ENCODE measurements at regions not wholly inside any gene's neighbourhood (a gene's known extent, or its start where the extent isn't known, plus 50 kb on each side); places are given as distances from the start of the nearest gene placed in this dataset.

GRCh38 chr7:50166997-50167965 lies 74.2 kb upstream of the ZPBP start:
- H3K27ac ChIP-seq, result no peak overlapping the region
- TF ChIP-seq, protein P1, sequence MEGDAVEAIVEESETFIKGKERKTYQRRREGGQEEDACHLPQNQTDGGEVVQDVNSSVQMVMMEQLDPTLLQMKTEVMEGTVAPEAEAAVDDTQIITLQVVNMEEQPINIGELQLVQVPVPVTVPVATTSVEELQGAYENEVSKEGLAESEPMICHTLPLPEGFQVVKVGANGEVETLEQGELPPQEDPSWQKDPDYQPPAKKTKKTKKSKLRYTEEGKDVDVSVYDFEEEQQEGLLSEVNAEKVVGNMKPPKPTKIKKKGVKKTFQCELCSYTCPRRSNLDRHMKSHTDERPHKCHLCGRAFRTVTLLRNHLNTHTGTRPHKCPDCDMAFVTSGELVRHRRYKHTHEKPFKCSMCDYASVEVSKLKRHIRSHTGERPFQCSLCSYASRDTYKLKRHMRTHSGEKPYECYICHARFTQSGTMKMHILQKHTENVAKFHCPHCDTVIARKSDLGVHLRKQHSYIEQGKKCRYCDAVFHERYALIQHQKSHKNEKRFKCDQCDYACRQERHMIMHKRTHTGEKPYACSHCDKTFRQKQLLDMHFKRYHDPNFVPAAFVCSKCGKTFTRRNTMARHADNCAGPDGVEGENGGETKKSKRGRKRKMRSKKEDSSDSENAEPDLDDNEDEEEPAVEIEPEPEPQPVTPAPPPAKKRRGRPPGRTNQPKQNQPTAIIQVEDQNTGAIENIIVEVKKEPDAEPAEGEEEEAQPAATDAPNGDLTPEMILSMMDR (conservative IDR thresholded peaks at IDR 0.05), result no peak
- TF ChIP-seq ZFX (IDR thresholded peaks at IDR 0.05), result no peak

- no peak overlapping the region for H3K27ac ChIP-seq
Measured at GRCh38 chr7:50164559-50165170, 71.6 kb upstream of the ZPBP start.

DNA sequence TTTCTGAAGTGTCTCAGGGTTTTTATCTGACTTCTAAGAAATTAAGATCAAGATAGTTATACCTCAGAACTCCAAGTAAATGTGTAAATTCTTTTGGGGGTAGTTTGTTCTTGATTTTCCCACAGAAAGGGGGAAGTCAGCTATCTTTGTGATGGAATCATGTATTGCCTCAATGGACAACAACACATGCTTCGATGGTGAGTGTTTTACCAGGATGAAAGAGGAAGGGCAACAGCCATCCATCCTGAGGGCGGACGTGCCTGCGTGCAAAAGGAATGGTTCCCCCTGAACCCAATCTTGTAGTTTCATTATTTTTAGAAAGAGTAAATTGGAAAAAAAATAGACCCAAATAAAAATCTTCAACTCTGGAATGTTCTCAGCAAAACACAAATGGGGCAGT lies 67.2 kb upstream of the ZPBP start:
- TF ChIP-seq ZFX (IDR thresholded peaks at IDR 0.05), result no peak
- TF ChIP-seq, protein P1 (conservative IDR thresholded peaks at IDR 0.05), result no peak
- no peak overlapping the region for H3K27ac ChIP-seq

More at GRCh38 chr7:50164559-50165170, 71.6 kb upstream of the ZPBP start:
- TF ChIP-seq, protein P1 (conservative IDR thresholded peaks at IDR 0.05), result no peak
- no peak for TF ChIP-seq ZFX (IDR thresholded peaks at IDR 0.05)

- H3K27ac ChIP-seq, result no peak overlapping the region
- no peak for TF ChIP-seq ZFX (IDR thresholded peaks at IDR 0.05)
- TF ChIP-seq, protein P1 (conservative IDR thresholded peaks at IDR 0.05), result no peak
Measured at GRCh38 chr7:50159154-50159553, 66.1 kb upstream of the ZPBP start.

DNA sequence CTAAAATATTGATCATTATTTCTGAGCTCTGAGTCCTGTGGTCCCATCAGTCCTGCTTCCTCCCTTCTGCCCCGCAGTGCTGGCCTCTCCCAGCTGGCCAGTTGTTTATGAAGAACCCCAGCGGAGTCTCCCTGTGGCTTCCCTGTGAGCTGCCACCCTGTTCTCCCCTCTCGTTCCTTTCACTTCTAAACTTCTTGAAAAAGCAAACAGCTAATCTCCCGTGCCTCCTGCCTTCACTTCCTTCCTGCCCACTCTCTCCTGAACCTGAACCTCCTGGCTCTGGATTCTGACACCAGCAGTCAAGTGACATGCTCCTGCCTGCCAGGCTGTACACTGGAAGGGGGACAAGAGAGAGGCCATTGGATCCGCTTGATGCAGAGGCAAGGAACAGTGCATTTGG lies 63.7 kb upstream of the ZPBP start:
- H3K27ac ChIP-seq, result no peak overlapping the region
- TF ChIP-seq, protein P1 (conservative IDR thresholded peaks at IDR 0.05), result no peak
- TF ChIP-seq ZFX (IDR thresholded peaks at IDR 0.05), result no peak

- TF ChIP-seq ZFX (IDR thresholded peaks at IDR 0.05), result no peak
- TF ChIP-seq, protein P1 (conservative IDR thresholded peaks at IDR 0.05), result no peak
Measured at GRCh38 chr7:50156163-50156562, 63.1 kb upstream of the ZPBP start.

GRCh38 chr7:50155755-50156154 lies 62.7 kb upstream of the ZPBP start:
- H3K27ac ChIP-seq, result no peak overlapping the region
- TF ChIP-seq, protein P1 (conservative IDR thresholded peaks at IDR 0.05), result no peak
- TF ChIP-seq ZFX (IDR thresholded peaks at IDR 0.05), result no peak

More at GRCh38 chr7:50156163-50156562, 63.1 kb upstream of the ZPBP start:
- H3K27ac ChIP-seq, result no peak overlapping the region
